Spinal cord (tissue), 9 donors: ENCODE measurements at regions not wholly inside any gene's neighbourhood (a gene's known extent, or its start where the extent isn't known, plus 50 kb on each side); places are given as distances from the start of the nearest gene placed in this dataset.

Experiments used
- DNase-seq, 6 donors: peaks; one replicate each; pipeline versions ENCODE4 v3.0.0 to v3.0.0-alpha.2; 2013 to 2015; ENCODE audit warnings: low spot score in 6 of 6, low read depth in 4 of 6
- H3K27ac ChIP-seq: one replicate; pipeline ENCODE4 v1.5.1; 2013; ENCODE audit warnings: low read depth, low read length, control low read depth
- H3K27me3 ChIP-seq: one replicate; pipeline ENCODE4 v1.6.1; 2013; ENCODE audit warnings: low read length; ENCODE audit not compliant: control insufficient read depth, insufficient read depth
- H3K36me3 ChIP-seq: one replicate; pipeline ENCODE4 v1.6.1; 2013; ENCODE audit warnings: low read length; ENCODE audit not compliant: control insufficient read depth, insufficient read depth
- H3K4me1 ChIP-seq: one replicate; pipeline ENCODE4 v1.6.1; 2013; ENCODE audit warnings: low read length; ENCODE audit not compliant: control insufficient read depth, insufficient read depth
- H3K4me3 ChIP-seq: one replicate; pipeline ENCODE4 v1.5.1; 2013; ENCODE audit warnings: low read depth, low read length, control low read depth
- H3K9me3 ChIP-seq: one replicate; pipeline ENCODE4 v1.6.1; 2013; ENCODE audit warnings: low read length; ENCODE audit not compliant: control insufficient read depth, insufficient read depth
- WGBS: methylation state at CpG from one replicate; pipeline ENCODE4 v1.1.5; 2013; ENCODE audit warnings: missing lambda C conversion rate; ENCODE audit not compliant: insufficient coverage; 5-methylcytosine and 5-hydroxymethylcytosine counted together
- donor health status: healthy.

- H3K4me3 ChIP-seq: no peak overlapping the region
- H3K4me1 ChIP-seq: no peaks in the 10 kb centered on the region
- no peak for DNase-seq
- H3K36me3 ChIP-seq: no peaks in the 10 kb centered on the region
- no peak overlapping the region for H3K27ac ChIP-seq
- no peaks in the 10 kb centered on the region for H3K27me3 ChIP-seq
- no peaks in the 10 kb centered on the region for H3K9me3 ChIP-seq
- WGBS: 98% methylated on average over 10 of the region's 13 CpGs
Measured at GRCh38 chr5:6194261-6194875, 184.0 kb downstream of the MED10 start.

DNA sequence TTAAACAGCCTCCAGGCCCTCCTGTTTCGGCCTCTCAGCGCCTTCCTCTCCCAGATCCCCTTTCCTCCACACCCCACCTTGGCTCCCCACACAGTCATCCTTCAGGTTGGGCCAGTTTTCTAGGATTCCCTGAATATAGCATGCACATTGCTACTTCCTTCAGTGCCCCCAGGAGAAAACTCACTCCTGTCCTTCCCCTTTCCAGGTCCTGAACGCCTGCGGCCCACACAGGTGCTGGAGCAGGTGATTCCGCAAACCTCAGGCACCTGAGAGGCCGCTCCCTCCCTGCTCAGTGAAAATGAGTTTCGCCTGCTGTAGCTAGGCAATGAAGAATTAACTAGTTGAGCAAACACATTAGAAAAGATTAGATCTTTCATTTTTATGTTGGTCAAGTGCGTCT lies 185.0 kb downstream of the MED10 start:
- Histone ChIP-seq H3K27me3 (no peaks in the 10 kb centered on the region), H3K4me3 (no peak overlapping the region), H3K27ac (no peak overlapping the region), H3K4me1 (no peaks in the 10 kb centered on the region), H3K9me3 (no peaks in the 10 kb centered on the region), H3K36me3 (no peaks in the 10 kb centered on the region)
- no peak for DNase-seq
- 93% methylated on average over 1 of the region's 8 CpGs for WGBS

DNA sequence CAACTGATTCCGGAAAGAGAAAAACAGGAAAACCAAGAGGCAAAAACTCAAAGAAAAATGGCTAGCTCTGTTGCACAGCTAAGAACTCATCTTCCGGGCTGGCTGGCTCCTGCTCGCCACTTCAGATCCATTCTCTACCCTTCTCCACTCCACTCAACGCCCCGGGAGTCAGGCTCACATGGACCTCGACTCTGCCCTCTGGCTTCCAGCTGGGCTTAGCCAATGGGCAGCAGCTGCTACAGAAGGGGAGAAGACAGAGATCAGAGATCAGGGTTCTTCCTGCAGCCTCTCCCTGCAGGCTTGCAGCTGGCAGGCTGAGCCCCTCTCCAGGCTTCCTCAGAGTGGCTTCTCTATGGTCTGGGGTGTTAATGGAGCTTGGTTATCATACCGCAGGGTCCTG lies 187.5 kb downstream of the MED10 start:
- Histone ChIP-seq H3K4me3 (no peak overlapping the region), H3K27ac (no peak overlapping the region), H3K36me3 (no peaks in the 10 kb centered on the region), H3K4me1 (no peaks in the 10 kb centered on the region), H3K27me3 (no peaks in the 10 kb centered on the region), H3K9me3 (no peaks in the 10 kb centered on the region)
- no peak for DNase-seq
- 65% methylated on average over 6 of the region's 7 CpGs for WGBS

DNA sequence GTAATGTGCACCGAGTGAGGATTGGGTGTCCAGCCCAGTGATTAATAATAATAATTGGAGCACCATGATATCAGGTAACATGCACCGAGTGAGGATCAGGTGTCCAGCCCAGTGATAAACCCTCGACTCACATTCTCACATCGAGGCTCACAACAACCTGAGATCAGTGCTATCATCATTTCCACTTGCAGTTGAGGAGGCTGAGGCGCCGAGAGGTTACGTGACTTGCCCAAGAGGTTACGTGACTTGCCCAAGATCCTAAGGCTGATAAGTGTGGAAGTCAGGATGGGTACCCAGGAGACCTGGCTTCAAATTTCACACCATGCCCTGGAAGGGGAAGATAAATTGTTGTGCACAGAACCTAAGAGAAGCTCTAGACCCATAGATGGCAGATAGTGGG lies 189.4 kb downstream of the MED10 start:
- Histone ChIP-seq H3K27me3 (no peaks in the 10 kb centered on the region), H3K4me3 (no peak overlapping the region), H3K36me3 (no peaks in the 10 kb centered on the region), H3K9me3 (no peaks in the 10 kb centered on the region), H3K27ac (no peak overlapping the region), H3K4me1 (no peaks in the 10 kb centered on the region)
- DNase-seq: no peak
- 99% methylated on average over 8 of the region's 8 CpGs for WGBS

GRCh38 chr5:6188344-6188743 lies 190.0 kb downstream of the MED10 start:
- H3K27me3 ChIP-seq: no peaks in the 10 kb centered on the region
- no peak for DNase-seq
- 35% methylated on average over 4 of the region's 6 CpGs for WGBS
- no peak overlapping the region for H3K27ac ChIP-seq
- no peak overlapping the region for H3K4me3 ChIP-seq
- H3K36me3 ChIP-seq: no peaks in the 10 kb centered on the region
- H3K9me3 ChIP-seq: no peaks in the 10 kb centered on the region
- no peaks in the 10 kb centered on the region for H3K4me1 ChIP-seq

DNA sequence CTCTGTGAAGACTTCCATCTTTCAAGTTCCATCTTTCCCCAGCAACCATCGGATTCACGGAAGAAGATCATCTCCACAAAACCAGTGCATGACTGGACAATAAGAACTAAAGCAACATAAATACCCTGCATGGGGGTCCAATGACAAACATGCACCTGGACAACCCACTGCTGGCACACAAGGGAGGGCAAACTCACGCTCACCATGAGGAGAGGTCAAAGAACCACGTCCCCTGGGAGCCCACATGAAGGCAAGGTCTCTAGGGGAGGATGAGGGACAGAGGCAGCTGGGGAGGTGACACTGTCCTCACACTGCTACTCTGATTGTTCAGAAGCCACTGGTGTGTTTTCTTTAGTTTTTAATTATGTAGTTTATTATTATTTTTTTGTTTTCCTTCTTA lies 190.8 kb downstream of the MED10 start:
- no peaks in the 10 kb centered on the region for H3K27me3 ChIP-seq
- DNase-seq: no peak
- WGBS: 68% methylated on average over 4 of the region's 4 CpGs
- no peaks in the 10 kb centered on the region for H3K4me1 ChIP-seq
- no peak overlapping the region for H3K27ac ChIP-seq
- H3K36me3 ChIP-seq: no peaks in the 10 kb centered on the region
- no peak overlapping the region for H3K4me3 ChIP-seq
- no peaks in the 10 kb centered on the region for H3K9me3 ChIP-seq

DNA sequence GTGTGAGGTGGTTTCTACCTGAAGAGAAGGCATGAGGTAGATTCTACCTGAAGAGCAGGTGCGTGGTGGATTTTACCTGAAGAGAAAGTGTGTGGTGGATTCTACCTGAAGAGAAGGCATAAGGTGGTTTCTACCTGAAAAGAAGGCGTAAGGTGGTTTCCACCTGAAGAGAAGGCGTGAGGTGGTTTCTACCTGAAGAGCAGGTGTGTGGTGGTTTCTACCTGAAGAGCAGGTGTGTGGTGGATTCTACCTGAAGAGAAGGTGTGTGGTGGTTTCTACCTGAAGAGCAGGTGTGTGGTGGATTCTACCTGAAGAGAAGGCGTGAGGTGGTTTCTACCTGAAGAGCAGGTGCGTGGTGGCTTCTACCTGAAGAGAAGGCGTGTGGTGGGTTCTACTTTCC lies 192.8 kb downstream of the MED10 start:
- no peak overlapping the region for H3K4me3 ChIP-seq
- H3K27me3 ChIP-seq: no peaks in the 10 kb centered on the region
- H3K27ac ChIP-seq: no peak overlapping the region
- DNase-seq: no peak
- peaks cover 2% of the 10 kb centered on the region for H3K36me3 ChIP-seq
- H3K9me3 ChIP-seq: no peaks in the 10 kb centered on the region
- no peaks in the 10 kb centered on the region for H3K4me1 ChIP-seq
- 96% methylated on average over 4 of the region's 6 CpGs for WGBS

- no peak for DNase-seq
- H3K4me1 ChIP-seq: no peaks in the 10 kb centered on the region
- peaks cover 2% of the 10 kb centered on the region for H3K36me3 ChIP-seq
- no peaks in the 10 kb centered on the region for H3K9me3 ChIP-seq
- no peak overlapping the region for H3K27ac ChIP-seq
- no peak overlapping the region for H3K4me3 ChIP-seq
- no peaks in the 10 kb centered on the region for H3K27me3 ChIP-seq
- 88% methylated on average over 1 of the region's 1 CpG for WGBS
Measured at GRCh38 chr5:6184481-6184880, 193.9 kb downstream of the MED10 start.

- H3K4me1 ChIP-seq: no peaks in the 10 kb centered on the region
- H3K27ac ChIP-seq: no peak overlapping the region
- H3K4me3 ChIP-seq: no peak overlapping the region
- DNase-seq: no peak
- no peaks in the 10 kb centered on the region for H3K9me3 ChIP-seq
- WGBS: 84% methylated on average over 16 of the region's 17 CpGs
- H3K36me3 ChIP-seq: peaks cover 2% of the 10 kb centered on the region
- H3K27me3 ChIP-seq: no peaks in the 10 kb centered on the region
Measured at GRCh38 chr5:6183391-6184390, 194.7 kb downstream of the MED10 start.
